SK-N-SH treated with all-trans-retinoic acid at 6 μM for 48 hours (cell line): ENCODE measurements at regions not wholly inside any gene's neighbourhood (a gene's known extent, or its start where the extent isn't known, plus 50 kb on each side); places are given as distances from the start of the nearest gene placed in this dataset.

Experiments
- ATAC-seq: fragments of 200-7000 bp; cut with Tn5 transposase; 3 replicates; pipeline ENCODE4 v1.9.1; 2020; ENCODE audit warnings: mild to moderate bottlenecking, moderate library complexity
- ARNTL ChIP-seq: fragments of 450-650 bp; formaldehyde crosslinking; IDR thresholded peaks from 2 replicates; pipeline ENCODE4 v1.5.0; 2020; ENCODE audit warnings: low read depth, mild to moderate bottlenecking, moderate library complexity, borderline replicate concordance
- BACH2 ChIP-seq: fragments of 250-450 bp; sonication (Bioruptor Pico); IDR thresholded peaks from 2 replicates; pipeline ENCODE4 v1.9.0; 2021; ENCODE audit warnings: mild to moderate bottlenecking, borderline replicate concordance
- CREB5 ChIP-seq: fragments of 250-450 bp; sonication (Bioruptor Pico); IDR thresholded peaks from 2 replicates; pipeline ENCODE4 v1.5.1; 2020; ENCODE audit warnings: low read depth, mild to moderate bottlenecking, moderate library complexity
- CSDC2 ChIP-seq: fragments of 250-450 bp; sonication (Bioruptor Pico); IDR thresholded peaks from 2 replicates; pipeline ENCODE4 v1.5.0; 2020; ENCODE audit warnings: mild to moderate bottlenecking, moderate library complexity
- CSRNP3 ChIP-seq: fragments of 250-450 bp; sonication (Bioruptor Pico); IDR thresholded peaks from 2 replicates; pipeline ENCODE4 v1.5.1; 2021; ENCODE audit warnings: mild to moderate bottlenecking, moderate library complexity
- ESRRG ChIP-seq: fragments of 250-450 bp; sonication (Bioruptor Pico); IDR thresholded peaks from 2 replicates; pipeline ENCODE4 v1.6.1; 2021; ENCODE audit warnings: mild to moderate bottlenecking
- GLIS3 ChIP-seq: fragments of 250-450 bp; sonication (Bioruptor Pico); IDR thresholded peaks from 2 replicates; pipeline ENCODE4 v1.5.0; 2020; ENCODE audit warnings: mild to moderate bottlenecking, moderate library complexity
- ISL1 ChIP-seq: fragments of 250-450 bp; sonication (Bioruptor Pico); IDR thresholded peaks from 2 replicates; pipeline ENCODE4 v2.1.2; 2022; ENCODE audit warnings: mild to moderate bottlenecking, moderate library complexity
- OSR1 ChIP-seq: fragments of 250-450 bp; sonication (Bioruptor Pico); IDR thresholded peaks from 2 replicates; pipeline ENCODE4 v1.8.0; 2022; ENCODE audit warnings: moderate library complexity, mild to moderate bottlenecking, inconsistent platforms
- PATZ1 ChIP-seq: fragments of 250-450 bp; sonication (Bioruptor Pico); IDR thresholded peaks from 2 replicates; pipeline ENCODE4 v1.8.0; 2020; ENCODE audit warnings: mild to moderate bottlenecking, moderate library complexity, borderline replicate concordance
- POU6F1 ChIP-seq: fragments of 250-450 bp; sonication (Bioruptor Pico); IDR thresholded peaks from 2 replicates; pipeline ENCODE4 v1.8.0; 2021; ENCODE audit warnings: low read depth, mild to moderate bottlenecking, moderate library complexity, borderline replicate concordance
- PPARA ChIP-seq: fragments of 250-450 bp; sonication (Bioruptor Pico); IDR thresholded peaks from 2 replicates; pipeline ENCODE4 v1.5.0; 2020; ENCODE audit warnings: mild to moderate bottlenecking, borderline replicate concordance
- RARB ChIP-seq: fragments of 250-450 bp; sonication (Bioruptor Pico); IDR thresholded peaks from 2 replicates; pipeline ENCODE4 v1.8.0; 2021; ENCODE audit warnings: mild to moderate bottlenecking, moderate library complexity
- SNAI2 ChIP-seq: fragments of 250-450 bp; sonication (Bioruptor Pico); IDR thresholded peaks from 2 replicates; pipeline ENCODE4 v1.5.0; 2020; ENCODE audit warnings: mild to moderate bottlenecking, moderate library complexity
- TCF4 ChIP-seq: fragments of 250-450 bp; sonication (Bioruptor Pico); IDR thresholded peaks from 2 replicates; pipeline ENCODE4 v1.8.0; 2021; ENCODE audit warnings: mild to moderate bottlenecking, moderate library complexity, borderline replicate concordance
- TOX ChIP-seq: fragments of 250-450 bp; sonication (Bioruptor Pico); IDR thresholded peaks from 2 replicates; pipeline ENCODE4 v1.8.0; 2021; ENCODE audit warnings: mild to moderate bottlenecking, moderate library complexity, borderline replicate concordance
- TSHZ2 ChIP-seq: fragments of 250-450 bp; sonication (Bioruptor Pico); IDR thresholded peaks from 2 replicates; pipeline ENCODE4 v1.5.0; 2020; ENCODE audit warnings: mild to moderate bottlenecking, moderate library complexity
- ZFP3 ChIP-seq: fragments of 250-450 bp; sonication (Bioruptor Pico); IDR thresholded peaks from 2 replicates; pipeline ENCODE4 v1.5.0; 2020; ENCODE audit warnings: mild to moderate bottlenecking, moderate library complexity
- ZFP30 ChIP-seq: fragments of 450-650 bp; formaldehyde crosslinking; IDR thresholded peaks from 2 replicates; pipeline ENCODE4 v1.5.0; 2022; ENCODE audit warnings: mild to moderate bottlenecking, moderate library complexity
- ZNF565 ChIP-seq: fragments of 450-650 bp; formaldehyde crosslinking; conservative IDR thresholded peaks from 2 replicates; pipeline ENCODE4 v1.5.0; 2020; ENCODE audit warnings: low read depth, mild to moderate bottlenecking, moderate library complexity
- ZNF70 ChIP-seq: fragments of 450-650 bp; formaldehyde crosslinking; IDR thresholded peaks from 2 replicates; pipeline ENCODE4 v1.5.0; 2020; ENCODE audit warnings: mild to moderate bottlenecking, moderate library complexity
- ZNF8 ChIP-seq: fragments of 450-650 bp; formaldehyde crosslinking; IDR thresholded peaks from 2 replicates; pipeline ENCODE4 v1.5.0; 2020; ENCODE audit warnings: mild to moderate bottlenecking, moderate library complexity

GRCh38 chr12:92089559-92089958 is 56.1 kb downstream of the BTG1 start:
- TF ChIP-seq PPARA (no peak), ZNF70 (CRISPR knock-in tag) (peak; percentile 55)
- ATAC-seq, result no peak

GRCh38 chr12:92088805-92089204 is 56.8 kb downstream of the BTG1 start:
- no peak for ATAC-seq
- TF ChIP-seq OSR1 (CRISPR knock-in tag) (no peak), BACH2 (no peak), TSHZ2 (no peak), ZFP30 (no peak), CREB5 (CRISPR knock-in tag) (no peak), ISL1 (CRISPR knock-in tag) (no peak), POU6F1 (CRISPR knock-in tag) (no peak), CSRNP3 (CRISPR knock-in tag) (no peak), SNAI2 (CRISPR knock-in tag) (no peak), GLIS3 (CRISPR knock-in tag) (no peak), ZNF565 (CRISPR knock-in tag) (no peak)
- TF ChIP-seq, all 23 proteins: peak for 0

GRCh38 chr12:92085736-92086040 is 60.0 kb downstream of the BTG1 start:
- ATAC-seq, result no peak
- TF ChIP-seq ARNTL, result no peak
- TF ChIP-seq CSDC2 (CRISPR knock-in tag), result no peak
- TF ChIP-seq SNAI2 (CRISPR knock-in tag), result no peak
- TF ChIP-seq RARB (CRISPR knock-in tag), result no peak
- TF ChIP-seq ZNF565 (CRISPR knock-in tag), result no peak
- no peak for TF ChIP-seq ZNF70 (CRISPR knock-in tag)
- TF ChIP-seq OSR1 (CRISPR knock-in tag), result no peak
- no peak for TF ChIP-seq ISL1 (CRISPR knock-in tag)
- no peak for TF ChIP-seq ZFP30
- TF ChIP-seq TSHZ2, result no peak
- TF ChIP-seq CREB5 (CRISPR knock-in tag), result no peak
- no peak for TF ChIP-seq ESRRG (CRISPR knock-in tag)
- TF ChIP-seq GLIS3 (CRISPR knock-in tag), result no peak
- TF ChIP-seq TCF4 (CRISPR knock-in tag), result no peak
- no peak for TF ChIP-seq PATZ1
- TF ChIP-seq BACH2, result no peak
- no peak for TF ChIP-seq PPARA
- TF ChIP-seq ZNF8 (CRISPR knock-in tag), result no peak
- TF ChIP-seq TOX (CRISPR knock-in tag), result no peak
- no peak for TF ChIP-seq ZFP3 (CRISPR knock-in tag)
